Activated T-cell treated with anti-CD3 and anti-CD28 coated beads, Interleukin-2, amount 50 U/mL, for 4 hours (primary cell): ENCODE measurements at regions not wholly inside any gene's neighbourhood (a gene's known extent, or its start where the extent isn't known, plus 50 kb on each side); places are given as distances from the start of the nearest gene placed in this dataset.

Source experiments
- ATAC-seq, 2 donors: fragments of 200-7000 bp; cut with Tn5 transposase; one replicate each; pipeline ENCODE4 v1.10.0; 2021
- DNase-seq: peaks from one replicate; pipeline ENCODE4 v3.0.0-alpha.2; 2020
- H3K27me3 Mint-ChIP-seq: one replicate; pipeline ENCODE4 v1.8.0; 2021; ENCODE audit warnings: low read depth, mixed read lengths
- H3K36me3 Mint-ChIP-seq: one replicate; pipeline ENCODE4 v1.8.0; 2022; ENCODE audit warnings: mixed read lengths; ENCODE audit not compliant: insufficient read depth
- H3K4me1 Mint-ChIP-seq: one replicate; pipeline ENCODE4 v1.8.0; 2021; ENCODE audit warnings: low read depth, mixed read lengths
- H3K4me3 Mint-ChIP-seq: one replicate; pipeline ENCODE4 v1.8.0; 2021; ENCODE audit warnings: mild to moderate bottlenecking, moderate library complexity, mixed read lengths
- H3K9me3 Mint-ChIP-seq: one replicate; pipeline ENCODE4 v1.8.0; 2021; ENCODE audit warnings: mixed read lengths

- Mint-ChIP-seq H3K27me3 (peaks cover 24% of the 10 kb centered on the region), H3K4me3 (no peak overlapping the region), H3K9me3 (peaks cover 4% of the 10 kb centered on the region)
Measured at GRCh38 chr7:55623617-55624016, 51.3 kb upstream of the VOPP1 start.

DNA sequence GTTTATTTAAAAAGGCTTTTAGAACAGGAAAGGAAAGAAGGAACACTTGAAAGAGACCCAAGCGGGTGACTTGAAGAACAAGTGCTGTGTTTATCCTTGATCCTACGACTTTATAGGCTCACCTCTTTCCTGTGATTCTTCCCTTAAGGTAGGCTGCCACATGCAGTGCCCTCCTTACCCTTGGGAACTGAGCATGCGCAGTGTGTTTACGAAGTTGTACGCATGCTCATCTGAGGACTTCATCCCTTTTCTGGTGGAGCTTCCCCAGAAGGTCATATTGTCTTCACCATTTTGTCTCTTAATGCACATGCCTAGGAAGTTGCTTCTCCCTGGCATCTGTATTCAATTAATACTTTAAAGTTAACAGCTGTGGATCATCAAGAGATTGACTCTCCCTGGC lies 49.9 kb upstream of the VOPP1 start:
- no peak overlapping the region for H3K4me3 Mint-ChIP-seq
- ATAC-seq (no peak), DNase-seq (no peak)
- H3K4me1 Mint-ChIP-seq, result no peaks in the 10 kb centered on the region
- H3K36me3 Mint-ChIP-seq, result peaks cover 2% of the 10 kb centered on the region
- H3K27me3 Mint-ChIP-seq, result peaks cover 28% of the 10 kb centered on the region
- H3K9me3 Mint-ChIP-seq, result peaks cover 10% of the 10 kb centered on the region

More at GRCh38 chr7:55623617-55624016, 51.3 kb upstream of the VOPP1 start:
- DNase-seq (no peak), ATAC-seq (no peak)
- Mint-ChIP-seq H3K4me1 (no peaks in the 10 kb centered on the region), H3K36me3 (no peaks in the 10 kb centered on the region)
